SU-DHL-6 (cell line): ENCODE measurements at regions not wholly inside any gene's neighbourhood (a gene's known extent, or its start where the extent isn't known, plus 50 kb on each side); places are given as distances from the start of the nearest gene placed in this dataset.

Experiments used
- H2AFZ ChIP-seq: fragments of 200-600 bp; sonication (generic); 2 replicates; pipeline ENCODE4 v1.6.1; 2014; ENCODE audit warnings: low read depth, mild to moderate bottlenecking, moderate library complexity, mixed read lengths, antibody characterized with exemption, low read length; ENCODE audit not compliant: severe bottlenecking
- H3F3A ChIP-seq: fragments of 200-600 bp; shearing (Covaris generic); 2 replicates; pipeline ENCODE4 v1.6.0; 2016; ENCODE audit warnings: antibody characterized with exemption, mild to moderate bottlenecking; ENCODE audit not compliant: insufficient read depth
- H3K27ac ChIP-seq: fragments of 200-600 bp; sonication (generic); 2 replicates; pipeline ENCODE4 v1.5.1; 2016; ENCODE audit warnings: low read depth, mild to moderate bottlenecking, low read length, moderate library complexity, mixed read lengths
- H3K27me3 ChIP-seq: fragments of 200-600 bp; sonication (generic), shearing (Covaris generic); 2 replicates; pipeline ENCODE4 v1.6.0; 2014; ENCODE audit warnings: mild to moderate bottlenecking, low read length
- H3K36me3 ChIP-seq: fragments of 200-600 bp; sonication (generic); 2 replicates; pipeline ENCODE4 v1.6.1; 2014; ENCODE audit warnings: mild to moderate bottlenecking, low read length, mixed read lengths
- H3K4me2 ChIP-seq: fragments of 300-600, 200-600 bp; shearing (Covaris generic), sonication (generic); 2 replicates; pipeline ENCODE4 v1.6.0; 2014; ENCODE audit warnings: low read length, low read depth, mild to moderate bottlenecking; ENCODE audit not compliant: poor library complexity, severe bottlenecking
- H3K4me3 ChIP-seq: fragments of 200-600 bp; sonication (generic); 2 replicates; pipeline ENCODE4 v1.5.1; 2014; ENCODE audit warnings: antibody characterized with exemption, low read length, mild to moderate bottlenecking, mixed read lengths; ENCODE audit not compliant: insufficient read depth, poor library complexity, severe bottlenecking
- H3K79me2 ChIP-seq: fragments of 200-600 bp; sonication (generic); 2 replicates; pipeline ENCODE4 v1.6.1; 2014; ENCODE audit warnings: mild to moderate bottlenecking, low read length, moderate library complexity; ENCODE audit not compliant: insufficient read depth
- H3K9ac ChIP-seq: fragments of 200-600 bp; sonication (generic); 2 replicates; pipeline ENCODE4 v1.7.0; 2014; ENCODE audit warnings: mild to moderate bottlenecking, low read length
- H3K9me2 ChIP-seq: fragments of 200-600 bp; sonication (generic); replicated peaks from 2 replicates; pipeline ENCODE4 v1.6.1; 2014; ENCODE audit warnings: low read length; ENCODE audit not compliant: insufficient read depth
- H3K9me3 ChIP-seq: fragments of 200-600 bp; sonication (generic); 2 replicates; pipeline ENCODE4 v1.6.1; 2014; ENCODE audit warnings: low read length, mixed read lengths; ENCODE audit not compliant: insufficient read depth
- H4K20me1 ChIP-seq: fragments of 200-600 bp; sonication (generic); 2 replicates; pipeline ENCODE4 v1.6.1; 2014; ENCODE audit warnings: low read depth, mild to moderate bottlenecking, antibody characterized with exemption, low read length, moderate library complexity, mixed read lengths
- EZH2phosphoT487 ChIP-seq: fragments of 200-600 bp; sonication (generic), shearing (Covaris generic); conservative IDR thresholded peaks from 2 replicates; pipeline ENCODE4 v1.6.1; 2018; ENCODE audit warnings: mild to moderate bottlenecking, antibody characterized with exemption, low read length, moderate library complexity, mixed read lengths
- TF ChIP-seq, protein P1 (sequence below): fragments of 200-600 bp; sonication (generic); IDR thresholded peaks from one replicate; pipeline ENCODE4 v1.5.1; 2017; ENCODE audit warnings: antibody characterized with exemption, mild to moderate bottlenecking, low read length, moderate library complexity; ENCODE audit not compliant: insufficient read depth, poor library complexity, severe bottlenecking

DNA sequence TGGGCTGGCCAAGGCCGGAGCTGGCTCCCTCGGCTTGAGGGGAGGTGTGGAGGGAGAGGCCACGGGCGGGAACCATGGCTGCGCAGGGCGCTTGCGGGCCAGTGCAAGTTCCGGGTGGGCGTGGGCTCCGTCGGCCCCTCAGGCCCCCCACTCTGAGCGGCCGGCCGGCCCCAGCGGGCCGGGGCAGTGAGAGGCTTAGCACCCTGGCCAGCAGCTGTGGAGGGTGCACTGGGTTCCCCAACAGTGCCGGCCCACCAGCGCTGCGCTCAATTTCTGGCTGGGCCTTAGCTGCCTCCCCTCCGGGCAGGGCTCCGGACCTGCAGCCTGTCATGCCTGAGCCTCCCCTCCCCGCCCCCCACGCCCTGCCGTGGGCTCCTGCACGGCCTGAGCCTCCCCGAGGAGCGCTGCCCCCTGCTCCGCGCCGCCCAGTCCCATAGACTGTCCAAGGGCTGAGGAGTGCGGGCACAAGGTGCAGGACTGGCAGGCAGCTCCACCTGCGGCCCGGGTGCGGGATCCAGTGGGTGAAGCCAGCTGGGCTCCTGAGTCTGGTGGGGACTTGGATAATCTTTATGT lies 184.2 kb downstream of the ATPSCKMT start:
- no peaks in the 10 kb centered on the region for H3K27me3 ChIP-seq
- H3F3A ChIP-seq, result no peaks in the 10 kb centered on the region
- no peaks in the 10 kb centered on the region for H3K79me2 ChIP-seq
- no peaks in the 10 kb centered on the region for H4K20me1 ChIP-seq
- H3K36me3 ChIP-seq, result no peaks in the 10 kb centered on the region
- H3K4me2 ChIP-seq, result no peak overlapping the region
- H3K9me3 ChIP-seq, result no peaks in the 10 kb centered on the region
- no peak overlapping the region for H3K4me3 ChIP-seq
- H3K9ac ChIP-seq, result no peak overlapping the region
- H3K27ac ChIP-seq, result no peak overlapping the region
- H3K9me2 ChIP-seq, result no peaks in the 10 kb centered on the region
- no peak for TF ChIP-seq EZH2phosphoT487
- TF ChIP-seq, protein P1, sequence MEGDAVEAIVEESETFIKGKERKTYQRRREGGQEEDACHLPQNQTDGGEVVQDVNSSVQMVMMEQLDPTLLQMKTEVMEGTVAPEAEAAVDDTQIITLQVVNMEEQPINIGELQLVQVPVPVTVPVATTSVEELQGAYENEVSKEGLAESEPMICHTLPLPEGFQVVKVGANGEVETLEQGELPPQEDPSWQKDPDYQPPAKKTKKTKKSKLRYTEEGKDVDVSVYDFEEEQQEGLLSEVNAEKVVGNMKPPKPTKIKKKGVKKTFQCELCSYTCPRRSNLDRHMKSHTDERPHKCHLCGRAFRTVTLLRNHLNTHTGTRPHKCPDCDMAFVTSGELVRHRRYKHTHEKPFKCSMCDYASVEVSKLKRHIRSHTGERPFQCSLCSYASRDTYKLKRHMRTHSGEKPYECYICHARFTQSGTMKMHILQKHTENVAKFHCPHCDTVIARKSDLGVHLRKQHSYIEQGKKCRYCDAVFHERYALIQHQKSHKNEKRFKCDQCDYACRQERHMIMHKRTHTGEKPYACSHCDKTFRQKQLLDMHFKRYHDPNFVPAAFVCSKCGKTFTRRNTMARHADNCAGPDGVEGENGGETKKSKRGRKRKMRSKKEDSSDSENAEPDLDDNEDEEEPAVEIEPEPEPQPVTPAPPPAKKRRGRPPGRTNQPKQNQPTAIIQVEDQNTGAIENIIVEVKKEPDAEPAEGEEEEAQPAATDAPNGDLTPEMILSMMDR, result no peak
- H2AFZ ChIP-seq, result no peak overlapping the region

DNA sequence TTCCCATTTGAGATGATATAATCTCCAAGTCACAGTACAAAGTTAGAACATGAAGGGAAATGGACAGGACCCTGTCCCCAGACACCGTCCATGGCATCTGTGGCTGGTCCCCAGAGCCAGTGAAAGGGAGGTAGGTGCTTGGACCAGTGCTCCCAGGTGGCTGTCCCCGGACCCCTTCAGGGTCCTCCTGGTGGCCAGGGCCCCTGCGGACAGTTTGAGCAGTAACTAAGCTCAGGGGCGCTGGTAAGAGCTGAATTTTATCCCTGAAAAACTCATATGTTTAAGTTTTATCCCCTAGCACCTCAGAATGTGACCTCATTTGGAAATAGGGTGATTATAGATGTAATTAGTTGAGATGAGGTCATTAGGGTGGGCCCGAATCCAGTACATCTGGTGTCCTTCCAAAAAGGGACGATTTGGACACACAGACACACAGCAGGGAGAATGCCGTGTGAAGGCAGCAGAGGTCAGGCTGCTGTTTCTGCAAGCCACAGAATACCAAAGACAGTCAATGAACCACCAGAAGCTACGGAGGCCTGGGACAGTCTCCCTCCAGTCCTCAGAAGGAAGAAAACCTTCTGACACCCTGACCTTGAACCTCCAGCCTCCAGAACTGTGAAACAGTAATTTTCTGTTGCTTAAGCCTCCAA lies 185.0 kb downstream of the ATPSCKMT start:
- Histone ChIP-seq H3K9me3 (no peaks in the 10 kb centered on the region), H2AFZ (no peak overlapping the region), H3K4me2 (no peak overlapping the region), H3F3A (no peaks in the 10 kb centered on the region), H3K27me3 (no peaks in the 10 kb centered on the region), H3K27ac (no peak overlapping the region), H3K36me3 (no peaks in the 10 kb centered on the region), H3K4me3 (no peak overlapping the region), H3K9ac (no peak overlapping the region), H3K79me2 (no peaks in the 10 kb centered on the region), H3K9me2 (no peaks in the 10 kb centered on the region), H4K20me1 (no peaks in the 10 kb centered on the region)
- TF ChIP-seq EZH2phosphoT487, result no peak
- TF ChIP-seq, protein P1, result no peak

DNA sequence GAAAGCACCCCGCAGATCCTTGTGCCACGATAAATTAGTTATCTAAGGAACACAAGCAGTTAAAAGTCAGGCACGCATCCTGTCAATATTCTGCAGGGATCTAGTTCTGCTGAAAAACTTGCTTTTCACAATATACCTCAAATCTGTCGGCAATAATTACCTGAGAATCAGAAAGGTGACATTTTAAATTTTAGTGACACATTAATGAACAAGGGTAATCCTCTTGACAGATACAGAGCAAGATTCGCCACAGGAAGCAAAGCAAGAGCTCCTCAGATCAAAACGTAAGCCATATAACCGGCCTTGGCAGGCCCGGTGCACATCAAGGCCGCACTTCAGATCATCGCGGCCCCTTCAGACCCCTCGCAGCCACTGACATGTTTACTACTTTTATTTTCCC lies 185.7 kb downstream of the ATPSCKMT start:
- Histone ChIP-seq H3K79me2 (no peaks in the 10 kb centered on the region), H3K4me2 (no peak overlapping the region), H3K4me3 (no peak overlapping the region), H4K20me1 (no peaks in the 10 kb centered on the region), H2AFZ (no peak overlapping the region), H3K36me3 (no peaks in the 10 kb centered on the region), H3F3A (no peaks in the 10 kb centered on the region), H3K27ac (no peak overlapping the region), H3K9ac (no peak overlapping the region), H3K27me3 (no peaks in the 10 kb centered on the region), H3K9me3 (no peaks in the 10 kb centered on the region), H3K9me2 (no peaks in the 10 kb centered on the region)
- TF ChIP-seq, protein P1, result no peak
- TF ChIP-seq EZH2phosphoT487, result no peak
